GM12878 (cell line): ENCODE measurements at regions not wholly inside any gene's neighbourhood (a gene's known extent, or its start where the extent isn't known, plus 50 kb on each side); places are given as distances from the start of the nearest gene placed in this dataset.

Experiments used
- ATAC-seq: fragments of 200-7000 bp; cut with Tn5 transposase; 3 replicates; pipeline ENCODE4 v1.9.1; 2020; ENCODE audit warnings: mild to moderate bottlenecking, moderate library complexity
- BruUV-seq: library from RNA; stranded (reverse); fragments of 400-500 nt; replicated peaks from 2 replicates; lab custom pipeline; 2021; lab: Mats Ljungman, UMichigan
- CTCF ChIA-PET: fragments of 300-600 bp; sonication (Branson Sonifier 250); formaldehyde crosslinking; extraction: SDS; loops from one replicate; lab custom pipeline; 2021; ENCODE audit warnings: inconsistent platforms; lab: Yijun Ruan, JAX
- POLR2A ChIA-PET: fragments of 350-600 bp; formaldehyde crosslinking; extraction: SDS; loops from one replicate; lab custom pipeline; 2021; ENCODE audit warnings: inconsistent platforms; lab: Charles Lee
- RAD21 ChIA-PET: fragments of 300-600 bp; sonication (Branson Sonifier 250); formaldehyde crosslinking; loops from one replicate; lab custom pipeline; 2023; ENCODE audit warnings: antibody characterized with exemption; ENCODE audit not compliant: unreplicated experiment; lab: Charles Lee
- SMC1A ChIA-PET: fragments of 300-600 bp; sonication (Branson Sonifier 250); formaldehyde crosslinking; loops from one replicate; lab custom pipeline; 2023; ENCODE audit not compliant: unreplicated experiment, uncharacterized antibody; lab: Charles Lee
- DNase-seq: peaks from one replicate; pipeline ENCODE4 v3.0.0-alpha.2; 2011; ENCODE audit warnings: low read depth, low spot score
- FAIRE-seq: peaks from 3 replicates; lab custom pipeline; 2011; peaks lifted over from hg19 to GRCh38; lab: Jason Lieb, UNC
- H2AFZ ChIP-seq: 2 replicates; pipeline ENCODE4 v1.6.0; 2011; ENCODE audit warnings: low read depth, low read length, control low read depth; ENCODE audit not compliant: control insufficient read depth
- H3K27ac ChIP-seq: 2 replicates; pipeline ENCODE4 v1.5.1; 2011; ENCODE audit warnings: control low read depth; ENCODE audit not compliant: control insufficient read depth, insufficient read depth
- H3K27me3 ChIP-seq, 2 experiments: replicated peaks in 1 of 2; 2 replicates each; pipeline versions ENCODE4 v1.6.0 to v1.6.1; 2011; ENCODE audit warnings: low read length in 1 of 2; ENCODE audit not compliant: control insufficient read depth in 2 of 2, insufficient read depth in 2 of 2
- H3K36me3 ChIP-seq, 2 experiments: 2 replicates each; pipeline ENCODE4 v1.5.1; 2011; ENCODE audit warnings: low read length in 1 of 2; ENCODE audit not compliant: control insufficient read depth in 2 of 2, insufficient read depth in 2 of 2
- H3K4me1 ChIP-seq: 2 replicates; pipeline ENCODE4 v1.6.1; 2011; ENCODE audit warnings: mild to moderate bottlenecking, low read length, moderate library complexity, mixed read lengths; ENCODE audit not compliant: control insufficient read depth, insufficient read depth
- H3K4me2 ChIP-seq: 2 replicates; pipeline ENCODE4 v1.6.0; 2011; ENCODE audit warnings: control low read depth; ENCODE audit not compliant: control insufficient read depth, insufficient read depth
- H3K4me3 ChIP-seq: fragments of 200-600 bp; sonication (generic); 2 replicates; pipeline ENCODE4 v1.5.1; 2016
- H3K79me2 ChIP-seq: 2 replicates; pipeline ENCODE4 v1.6.0; 2011; ENCODE audit warnings: low read length; ENCODE audit not compliant: control insufficient read depth, insufficient read depth
- H3K9ac ChIP-seq: 2 replicates; pipeline ENCODE4 v1.8.0; 2011; ENCODE audit warnings: low read length, control low read depth, mixed read lengths; ENCODE audit not compliant: control insufficient read depth, insufficient read depth
- H3K9me3 ChIP-seq: replicated peaks from 3 replicates; pipeline ENCODE4 v1.5.1; 2011; ENCODE audit warnings: mild to moderate bottlenecking, low read length; ENCODE audit not compliant: control insufficient read depth, insufficient read depth
- H4K20me1 ChIP-seq: 2 replicates; pipeline ENCODE4 v1.6.0; 2011; ENCODE audit not compliant: control insufficient read depth, insufficient read depth
- CHD1 ChIP-seq: IDR thresholded peaks from 2 replicates; pipeline ENCODE4 v1.6.1; 2012; ENCODE audit warnings: low read depth, low read length, improper control_type of control experiment
- EED ChIP-seq: sonication (generic); IDR thresholded peaks from 2 replicates; pipeline ENCODE4 v1.6.1; 2016; ENCODE audit warnings: antibody characterized with exemption, low read depth
- FOXM1 ChIP-seq: IDR thresholded peaks from 2 replicates; pipeline ENCODE4 v1.6.1; 2012; ENCODE audit warnings: low read depth, mild to moderate bottlenecking, inconsistent platforms, low read length, moderate library complexity
- IKZF1 ChIP-seq: fragments of 450-650 bp; conservative IDR thresholded peaks from 2 replicates; pipeline ENCODE4 v1.6.1; 2017; ENCODE audit warnings: antibody characterized with exemption, mild to moderate bottlenecking
- KAT2A ChIP-seq: conservative IDR thresholded peaks from 2 replicates; pipeline ENCODE4 v1.6.1; 2011; ENCODE audit warnings: low read depth, low read length; ENCODE audit not compliant: control insufficient read depth
- PAX8 ChIP-seq: fragments of 450-650 bp; IDR thresholded peaks from 2 replicates; pipeline ENCODE4 v1.6.1; 2017; ENCODE audit warnings: mild to moderate bottlenecking, moderate library complexity
- RAD51 ChIP-seq: fragments of 450-650 bp; IDR thresholded peaks from 2 replicates; pipeline ENCODE4 v1.6.1; 2016; ENCODE audit warnings: moderate library complexity, mild to moderate bottlenecking, inconsistent platforms
- RCOR1 ChIP-seq: conservative IDR thresholded peaks from 2 replicates; pipeline ENCODE4 v1.6.1; 2012; ENCODE audit warnings: low read depth, low read length, improper control_type of control experiment
- RUNX3 ChIP-seq: IDR thresholded peaks from 2 replicates; pipeline ENCODE4 v1.6.1; 2012; ENCODE audit warnings: low read length, inconsistent platforms
- SPI1 ChIP-seq: IDR thresholded peaks from 2 replicates; pipeline ENCODE4 v1.6.1; 2011; ENCODE audit warnings: low read depth, mild to moderate bottlenecking, low read length, moderate library complexity, borderline replicate concordance; ENCODE audit not compliant: insufficient read depth
- SREBF1 ChIP-seq: IDR thresholded peaks from 2 replicates; pipeline ENCODE4 v1.6.1; 2012; ENCODE audit warnings: mild to moderate bottlenecking, low read length
- SRF ChIP-seq, 2 experiments: IDR thresholded peaks; 2 replicates each; pipeline ENCODE4 v1.6.1; 2011; ENCODE audit warnings: low read depth in 2 of 2, low read length in 2 of 2, mild to moderate bottlenecking in 1 of 2, moderate library complexity in 1 of 2
- SUPT20H ChIP-seq: IDR thresholded peaks from 2 replicates; pipeline ENCODE4 v1.6.1; 2011; ENCODE audit warnings: low read depth, mild to moderate bottlenecking, low read length, moderate library complexity, borderline replicate concordance; ENCODE audit not compliant: control insufficient read depth
- TARDBP ChIP-seq: IDR thresholded peaks from 2 replicates; pipeline ENCODE4 v1.6.1; 2016; ENCODE audit warnings: borderline replicate concordance
- ZBED1 ChIP-seq: IDR thresholded peaks from 2 replicates; pipeline ENCODE4 v1.6.1; 2016; ENCODE audit warnings: borderline replicate concordance
- WGBS: methylation state at CpG from one replicate; pipeline ENCODE4 v1.1.6; 2016; ENCODE audit warnings: low lambda C conversion rate; ENCODE audit not compliant: insufficient replicate concordance, insufficient coverage; ENCODE audit errors: missing lambda C conversion rate; 5-methylcytosine and 5-hydroxymethylcytosine counted together
- in situ Hi-C: fragments of 300-500 bp; cut with MboI; formaldehyde crosslinking; loops from 9 replicates; pipeline ENCODE4 v1.14.3; 2018; ENCODE audit warnings: mixed read lengths
- intact Hi-C: fragments of 100-400 bp; cut with micrococcal nuclease; formaldehyde crosslinking; loops from one replicate; pipeline ENCODE4 v1.14.2; 2022; ENCODE audit not compliant: unreplicated experiment
- TF ChIP-seq, protein P1 (sequence below): IDR thresholded peaks from 2 replicates; pipeline ENCODE4 v1.6.1; 2011; ENCODE audit warnings: borderline replicate concordance, low read depth, mild to moderate bottlenecking, moderate library complexity, low read length; ENCODE audit not compliant: insufficient read depth, poor library complexity, severe bottlenecking
- TF ChIP-seq, protein P2 (sequence below): fragments of 450-650 bp; IDR thresholded peaks from 2 replicates; pipeline ENCODE4 v1.6.1; 2016; ENCODE audit warnings: mild to moderate bottlenecking

DNA sequence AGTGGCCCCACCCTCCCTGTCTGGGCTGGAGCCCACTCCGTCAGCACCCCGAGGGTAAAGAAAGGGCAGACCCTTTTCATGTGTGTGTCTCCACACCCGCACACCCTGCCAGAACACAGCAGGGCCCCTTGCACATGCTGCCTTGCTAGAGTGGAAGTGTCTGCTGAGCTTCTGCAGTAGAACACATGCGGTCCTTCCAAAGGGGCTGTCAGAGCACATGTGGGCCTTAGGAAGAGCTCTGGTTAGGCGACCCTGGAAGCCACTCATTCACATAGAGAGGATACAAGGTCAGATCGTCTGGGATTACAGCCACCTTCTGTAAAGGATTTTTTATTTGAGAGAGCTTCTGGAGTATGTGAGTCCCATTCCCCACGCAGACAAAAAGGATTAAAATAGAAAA lies 613.2 kb upstream of the RAB6C start:
- DNase-seq, result no peak
- Histone ChIP-seq H3K36me3 (no peaks in the 10 kb centered on the region), H3K27ac (no peak overlapping the region), H4K20me1 (no peaks in the 10 kb centered on the region), H3K4me2 (no peak overlapping the region), H3K9ac (no peak overlapping the region), H3K27me3 (no peaks in the 10 kb centered on the region), H2AFZ (no peak overlapping the region), H3K9me3 (no peaks in the 10 kb centered on the region), H3K4me3 (no peak overlapping the region), H3K4me1 (no peaks in the 10 kb centered on the region; the same call in 1 of the 2 replicates), H3K79me2 (no peaks in the 10 kb centered on the region)
- ATAC-seq, result no peak
- in situ Hi-C loops, result no loop called here
- no peak for FAIRE-seq
- ChIA-PET RAD21 (no interaction called here), POLR2A (no interaction called here), SMC1A (no interaction called here), CTCF (no interaction called here)
- TF ChIP-seq SPI1 (no peak), SRF (IDR thresholded peaks at IDR 0.05; ENCODE audit: low read depth in 2 of 2, low read length in 2 of 2) (no peak), RAD51 (no peak), CHD1 (no peak), SREBF1 (no peak), ZBED1 (no peak)
- intact Hi-C loops, result no loop called here
- WGBS, result 36% methylated on average over 7 of the region's 7 CpGs
- no TSS peak for BruUV-seq

DNA sequence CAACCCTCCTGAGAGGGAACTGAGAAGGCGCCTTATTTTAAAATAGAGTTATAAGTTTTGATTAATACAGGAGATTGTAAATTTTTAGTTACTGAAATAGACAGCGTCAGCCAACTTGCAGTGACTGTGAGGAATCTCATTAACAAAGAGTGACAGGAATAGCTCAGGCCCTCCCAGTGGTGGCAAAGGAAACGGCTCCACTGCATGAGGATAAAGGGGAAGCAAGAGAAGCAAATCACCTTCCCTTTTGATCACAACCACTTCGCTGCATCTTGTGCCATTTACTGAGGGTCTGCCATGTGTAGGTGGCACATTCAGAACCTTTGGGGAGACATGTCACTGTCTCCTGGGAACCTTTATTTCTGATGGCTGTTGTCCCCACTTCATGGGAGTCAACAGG lies 612.4 kb upstream of the RAB6C start:
- ChIA-PET CTCF (interaction anchor here (0.7 kb wide), 1 partner anchor 30 kb away, joined by 3 read pairs; no protein-coding TSS in a partner anchor), POLR2A (no interaction called here), SMC1A (no interaction called here), RAD21 (no interaction called here)
- Histone ChIP-seq H3K9me3 (no peaks in the 10 kb centered on the region), H2AFZ (no peak overlapping the region), H3K27ac (no peak overlapping the region), H3K4me3 (no peak overlapping the region), H3K4me2 (no peak overlapping the region), H3K36me3 (no peaks in the 10 kb centered on the region), H3K27me3 (no peaks in the 10 kb centered on the region), H4K20me1 (no peaks in the 10 kb centered on the region), H3K9ac (no peak overlapping the region), H3K79me2 (no peaks in the 10 kb centered on the region), H3K4me1 (no peaks in the 10 kb centered on the region; the same call in 1 of the 2 replicates)
- BruUV-seq, result no TSS peak
- ATAC-seq (no peak), DNase-seq (no peak), FAIRE-seq (no peak)
- intact Hi-C loops, result no loop called here
- in situ Hi-C loops, result no loop called here
- WGBS, result 22% methylated on average over 4 of the region's 4 CpGs
- TF ChIP-seq, protein P1, sequence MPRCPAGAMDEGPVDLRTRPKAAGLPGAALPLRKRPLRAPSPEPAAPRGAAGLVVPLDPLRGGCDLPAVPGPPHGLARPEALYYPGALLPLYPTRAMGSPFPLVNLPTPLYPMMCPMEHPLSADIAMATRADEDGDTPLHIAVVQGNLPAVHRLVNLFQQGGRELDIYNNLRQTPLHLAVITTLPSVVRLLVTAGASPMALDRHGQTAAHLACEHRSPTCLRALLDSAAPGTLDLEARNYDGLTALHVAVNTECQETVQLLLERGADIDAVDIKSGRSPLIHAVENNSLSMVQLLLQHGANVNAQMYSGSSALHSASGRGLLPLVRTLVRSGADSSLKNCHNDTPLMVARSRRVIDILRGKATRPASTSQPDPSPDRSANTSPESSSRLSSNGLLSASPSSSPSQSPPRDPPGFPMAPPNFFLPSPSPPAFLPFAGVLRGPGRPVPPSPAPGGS, result no peak
- TF ChIP-seq FOXM1 (no peak), RCOR1 (no peak), PAX8 (no peak), TARDBP (no peak), SUPT20H (no peak), SPI1 (no peak), IKZF1 (no peak), KAT2A (no peak), EED (no peak), RUNX3 (no peak)
- TF ChIP-seq, protein P2, sequence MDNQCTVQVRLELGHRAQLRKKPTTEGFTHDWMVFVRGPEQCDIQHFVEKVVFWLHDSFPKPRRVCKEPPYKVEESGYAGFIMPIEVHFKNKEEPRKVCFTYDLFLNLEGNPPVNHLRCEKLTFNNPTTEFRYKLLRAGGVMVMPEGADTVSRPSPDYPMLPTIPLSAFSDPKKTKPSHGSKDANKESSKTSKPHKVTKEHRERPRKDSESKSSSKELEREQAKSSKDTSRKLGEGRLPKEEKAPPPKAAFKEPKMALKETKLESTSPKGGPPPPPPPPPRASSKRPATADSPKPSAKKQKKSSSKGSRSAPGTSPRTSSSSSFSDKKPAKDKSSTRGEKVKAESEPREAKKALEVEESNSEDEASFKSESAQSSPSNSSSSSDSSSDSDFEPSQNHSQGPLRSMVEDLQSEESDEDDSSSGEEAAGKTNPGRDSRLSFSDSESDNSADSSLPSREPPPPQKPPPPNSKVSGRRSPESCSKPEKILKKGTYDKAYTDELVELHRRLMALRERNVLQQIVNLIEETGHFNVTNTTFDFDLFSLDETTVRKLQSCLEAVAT, result no peak
